Neural progenitor cell (in vitro differentiated cells): ENCODE measurements at regions not wholly inside any gene's neighbourhood (a gene's known extent, or its start where the extent isn't known, plus 50 kb on each side); places are given as distances from the start of the nearest gene placed in this dataset.

Experiments used
- DNase-seq: peaks from one replicate; pipeline ENCODE4 v3.0.0-alpha.2; 2016; ENCODE audit warnings: low spot score
- H2AFZ ChIP-seq: fragments of 200-600 bp; sonication (generic); replicated peaks from 2 replicates; pipeline ENCODE4 v1.6.1; 2016; ENCODE audit warnings: antibody characterized with exemption
- H3F3A ChIP-seq: fragments of 200-600 bp; sonication (generic); 2 replicates; pipeline ENCODE4 v1.6.1; 2016; ENCODE audit warnings: antibody characterized with exemption, low read depth
- H3K27ac ChIP-seq: fragments of 200-600 bp; sonication (generic); 2 replicates; pipeline ENCODE4 v1.5.1; 2016; ENCODE audit warnings: mild to moderate bottlenecking
- H3K27me3 ChIP-seq: fragments of 200-600 bp; sonication (generic); 2 replicates; pipeline ENCODE4 v1.6.1; 2016; ENCODE audit warnings: mild to moderate bottlenecking, moderate library complexity
- H3K36me3 ChIP-seq: fragments of 200-600 bp; sonication (generic); 2 replicates; pipeline ENCODE4 v1.5.1; 2016
- H3K4me1 ChIP-seq: fragments of 200-600 bp; sonication (generic); 2 replicates; pipeline ENCODE4 v1.6.1; 2016; ENCODE audit warnings: mixed run types
- H3K4me2 ChIP-seq: fragments of 200-600 bp; sonication (generic); 2 replicates; pipeline ENCODE4 v1.6.1; 2016
- H3K4me3 ChIP-seq: fragments of 200-600 bp; sonication (generic); 2 replicates; pipeline ENCODE4 v1.5.1; 2016
- H3K79me2 ChIP-seq: fragments of 200-600 bp; sonication (generic); 2 replicates; pipeline ENCODE4 v1.6.1; 2016; ENCODE audit warnings: low read depth
- H3K9ac ChIP-seq: fragments of 200-600 bp; sonication (generic); 2 replicates; pipeline ENCODE4 v1.6.1; 2016
- H3K9me3 ChIP-seq: fragments of 200-600 bp; sonication (generic); 2 replicates; pipeline ENCODE4 v1.5.1; 2016; ENCODE audit warnings: low read depth
- H4K20me1 ChIP-seq: fragments of 200-600 bp; sonication (generic); 2 replicates; pipeline ENCODE4 v1.6.1; 2016; ENCODE audit warnings: low read depth
- H3K27ac Mint-ChIP-seq: 3 replicates; pipeline ENCODE4 v1.8.0; 2021; ENCODE audit warnings: mixed read lengths
- H3K27me3 Mint-ChIP-seq: 2 replicates; pipeline ENCODE4 v1.8.0; 2022; ENCODE audit warnings: low read depth, mild to moderate bottlenecking, inconsistent platforms, moderate library complexity, mixed read lengths; ENCODE audit not compliant: insufficient read depth
- H3K36me3 Mint-ChIP-seq: 3 replicates; pipeline ENCODE4 v1.8.0; 2021; ENCODE audit warnings: mixed read lengths
- H3K4me1 Mint-ChIP-seq: 3 replicates; pipeline ENCODE4 v1.8.0; 2021; ENCODE audit warnings: mixed read lengths
- H3K4me3 Mint-ChIP-seq: 3 replicates; pipeline ENCODE4 v1.8.0; 2021; ENCODE audit warnings: mild to moderate bottlenecking, moderate library complexity, mixed read lengths
- H3K9me3 Mint-ChIP-seq: 3 replicates; pipeline ENCODE4 v1.8.0; 2020; ENCODE audit warnings: mixed read lengths
- EZH2 ChIP-seq: fragments of 200-600 bp; sonication (generic); IDR thresholded peaks from 2 replicates; pipeline ENCODE4 v1.6.1; 2017; ENCODE audit warnings: antibody characterized with exemption, mild to moderate bottlenecking, moderate library complexity
- EZH2phosphoT487 ChIP-seq: fragments of 200-600 bp; sonication (generic); IDR thresholded peaks from 2 replicates; pipeline ENCODE4 v1.6.1; 2017; ENCODE audit warnings: antibody characterized with exemption
- TF ChIP-seq, protein P1 (sequence below): fragments of 200-600 bp; sonication (generic); IDR thresholded peaks from 2 replicates; pipeline ENCODE4 v1.5.1; 2017; ENCODE audit warnings: antibody characterized with exemption, mild to moderate bottlenecking

DNA sequence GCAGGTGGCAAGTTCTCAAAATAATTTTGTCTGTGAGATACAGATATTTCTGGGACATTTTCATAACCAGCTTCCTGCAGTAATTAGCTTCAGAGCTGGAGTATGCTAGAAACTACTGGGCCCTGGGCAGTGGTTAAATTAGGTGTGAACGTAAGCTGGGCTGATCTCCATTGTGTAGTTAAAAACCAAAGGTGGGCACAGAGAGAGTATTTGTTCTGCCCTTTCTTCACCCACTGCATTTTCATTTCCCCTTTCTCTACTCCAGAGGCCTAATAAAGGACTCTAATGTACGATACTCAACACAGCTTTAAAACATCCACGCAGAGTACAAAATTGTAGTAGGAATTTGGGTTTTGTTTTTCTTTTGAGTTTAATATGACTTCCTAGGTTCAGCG is 252.7 kb downstream of the SPRY1 start:
- H3K27ac Mint-ChIP-seq, result peak overlapping the region; percentile 95
- TF ChIP-seq, protein P1, sequence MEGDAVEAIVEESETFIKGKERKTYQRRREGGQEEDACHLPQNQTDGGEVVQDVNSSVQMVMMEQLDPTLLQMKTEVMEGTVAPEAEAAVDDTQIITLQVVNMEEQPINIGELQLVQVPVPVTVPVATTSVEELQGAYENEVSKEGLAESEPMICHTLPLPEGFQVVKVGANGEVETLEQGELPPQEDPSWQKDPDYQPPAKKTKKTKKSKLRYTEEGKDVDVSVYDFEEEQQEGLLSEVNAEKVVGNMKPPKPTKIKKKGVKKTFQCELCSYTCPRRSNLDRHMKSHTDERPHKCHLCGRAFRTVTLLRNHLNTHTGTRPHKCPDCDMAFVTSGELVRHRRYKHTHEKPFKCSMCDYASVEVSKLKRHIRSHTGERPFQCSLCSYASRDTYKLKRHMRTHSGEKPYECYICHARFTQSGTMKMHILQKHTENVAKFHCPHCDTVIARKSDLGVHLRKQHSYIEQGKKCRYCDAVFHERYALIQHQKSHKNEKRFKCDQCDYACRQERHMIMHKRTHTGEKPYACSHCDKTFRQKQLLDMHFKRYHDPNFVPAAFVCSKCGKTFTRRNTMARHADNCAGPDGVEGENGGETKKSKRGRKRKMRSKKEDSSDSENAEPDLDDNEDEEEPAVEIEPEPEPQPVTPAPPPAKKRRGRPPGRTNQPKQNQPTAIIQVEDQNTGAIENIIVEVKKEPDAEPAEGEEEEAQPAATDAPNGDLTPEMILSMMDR, result no peak
- TF ChIP-seq EZH2phosphoT487, result no peak
- no peak for TF ChIP-seq EZH2
- DNase-seq, result no peak
- H2AFZ ChIP-seq, result no peak overlapping the region
- no peaks in the 10 kb centered on the region for H3K27me3 ChIP-seq
- H3K79me2 ChIP-seq, result no peaks in the 10 kb centered on the region
- H3K4me3 Mint-ChIP-seq, result no peak overlapping the region
- H3K4me2 ChIP-seq, result no peak overlapping the region
- no peak overlapping the region for H3K9ac ChIP-seq
- peaks cover 41% of the 10 kb centered on the region for H3K4me1 Mint-ChIP-seq
- H3K9me3 Mint-ChIP-seq, result peaks cover 7% of the 10 kb centered on the region
- H3K27ac ChIP-seq, result no peak overlapping the region
- H4K20me1 ChIP-seq, result no peaks in the 10 kb centered on the region
- no peak overlapping the region for H3K4me3 ChIP-seq
- no peaks in the 10 kb centered on the region for H3K36me3 ChIP-seq
- H3K9me3 ChIP-seq, result no peaks in the 10 kb centered on the region
- H3K36me3 Mint-ChIP-seq, result peaks cover 8% of the 10 kb centered on the region
- H3K4me1 ChIP-seq, result peaks cover 15% of the 10 kb centered on the region
- no peaks in the 10 kb centered on the region for H3K27me3 Mint-ChIP-seq
- no peaks in the 10 kb centered on the region for H3F3A ChIP-seq

DNA sequence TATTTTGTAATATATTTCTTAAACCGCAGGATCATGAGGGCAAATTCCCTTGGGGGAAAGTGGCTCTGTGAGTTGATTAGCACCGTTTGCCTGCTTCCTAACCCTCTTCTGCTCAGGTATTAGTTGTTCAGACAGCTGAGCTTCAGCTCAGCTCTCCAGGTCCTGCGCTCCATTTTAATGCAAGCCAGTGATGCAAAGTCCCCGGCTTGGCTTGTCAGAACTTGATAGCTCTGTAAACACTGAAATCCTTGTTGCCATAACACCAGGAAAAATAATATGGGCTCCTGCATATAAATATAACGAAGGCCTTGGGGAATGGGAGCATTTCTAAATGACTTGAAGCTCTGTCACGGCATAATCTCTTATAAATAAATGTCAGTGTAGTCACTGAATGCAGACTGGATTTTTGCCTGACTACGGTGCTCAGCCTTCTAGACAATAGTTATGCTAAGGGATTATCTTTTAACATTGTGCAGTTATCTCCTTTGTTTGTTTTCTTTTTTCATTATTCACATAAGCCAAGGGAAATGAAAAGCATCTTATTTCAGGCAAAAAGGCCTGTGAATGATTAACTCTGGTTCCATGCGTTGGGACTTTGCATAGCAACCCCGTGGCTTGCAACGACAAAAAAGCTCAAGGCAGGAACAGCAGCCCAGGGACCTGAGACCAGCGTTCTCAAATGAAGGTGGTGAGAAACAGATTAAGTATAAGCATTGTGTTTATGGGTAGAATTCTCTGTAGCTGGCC is 253.2 kb downstream of the SPRY1 start:
- Histone ChIP-seq H3K4me1 (peaks cover 15% of the 10 kb centered on the region), H3K27me3 (no peaks in the 10 kb centered on the region), H3K36me3 (no peaks in the 10 kb centered on the region), H3K79me2 (no peaks in the 10 kb centered on the region), H2AFZ (peak overlapping the region; percentile 4), H3K9ac (no peak overlapping the region), H3K27ac (no peak overlapping the region), H3K4me2 (no peak overlapping the region), H4K20me1 (no peaks in the 10 kb centered on the region), H3F3A (no peaks in the 10 kb centered on the region), H3K9me3 (no peaks in the 10 kb centered on the region), H3K4me3 (no peak overlapping the region)
- Mint-ChIP-seq H3K36me3 (peaks cover 12% of the 10 kb centered on the region), H3K4me1 (peaks cover 40% of the 10 kb centered on the region), H3K27ac (peak overlapping the region; percentile 95), H3K9me3 (peaks cover 11% of the 10 kb centered on the region), H3K4me3 (peak overlapping the region; percentile 67), H3K27me3 (no peaks in the 10 kb centered on the region)
- TF ChIP-seq, protein P1, result no peak
- TF ChIP-seq EZH2 (no peak), EZH2phosphoT487 (no peak)
- DNase-seq, result peak; percentile 38

DNA sequence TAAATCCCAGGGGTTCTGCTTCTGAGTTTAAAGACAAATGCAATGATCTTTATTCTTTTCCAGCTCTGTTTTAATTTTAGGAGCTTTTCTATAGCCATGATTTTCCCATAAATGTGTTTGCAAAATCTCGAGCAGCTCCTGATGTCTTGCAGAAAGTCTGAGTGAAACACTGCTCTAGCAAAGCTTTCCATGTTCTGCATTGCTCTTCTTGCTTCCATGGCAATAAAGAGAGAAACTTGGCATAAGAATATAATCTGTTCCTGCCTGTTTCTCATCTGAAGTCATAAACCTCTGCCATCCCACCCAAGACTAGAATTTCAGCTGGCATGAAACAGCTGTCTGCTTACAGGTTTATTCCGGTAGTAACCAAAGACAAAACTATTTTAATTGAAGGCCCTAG is 254.5 kb downstream of the SPRY1 start:
- Histone ChIP-seq H3K9ac (no peak overlapping the region), H4K20me1 (no peaks in the 10 kb centered on the region), H3K9me3 (peaks cover 5% of the 10 kb centered on the region), H3K79me2 (no peaks in the 10 kb centered on the region), H3K4me2 (no peak overlapping the region), H3K27me3 (no peaks in the 10 kb centered on the region), H2AFZ (no peak overlapping the region), H3K27ac (no peak overlapping the region), H3K36me3 (no peaks in the 10 kb centered on the region), H3K4me1 (peaks cover 15% of the 10 kb centered on the region), H3F3A (no peaks in the 10 kb centered on the region), H3K4me3 (no peak overlapping the region)
- no peak for DNase-seq
- Mint-ChIP-seq H3K4me1 (peaks cover 40% of the 10 kb centered on the region), H3K27ac (peak overlapping the region; percentile 72), H3K9me3 (peaks cover 20% of the 10 kb centered on the region), H3K36me3 (peaks cover 21% of the 10 kb centered on the region), H3K27me3 (no peaks in the 10 kb centered on the region), H3K4me3 (no peak overlapping the region)
- TF ChIP-seq EZH2 (no peak), EZH2phosphoT487 (no peak)
- TF ChIP-seq, protein P1, result no peak
